GM23248 (cell line): ENCODE measurements at regions not wholly inside any gene's neighbourhood (a gene's known extent, or its start where the extent isn't known, plus 50 kb on each side); places are given as distances from the start of the nearest gene placed in this dataset.

ENCODE experiments used
- EZH2 ChIP-seq: fragments of 200-600 bp; sonication (generic); IDR thresholded peaks from 2 replicates; pipeline ENCODE4 v1.6.1; 2018; ENCODE audit warnings: antibody characterized with exemption, mild to moderate bottlenecking; ENCODE audit not compliant: insufficient read depth, poor library complexity, severe bottlenecking
- EZH2phosphoT487 ChIP-seq: fragments of 200-600 bp; sonication (generic); IDR thresholded peaks from 2 replicates; pipeline ENCODE4 v1.6.1; 2018; ENCODE audit warnings: antibody characterized with exemption, moderate library complexity, mild to moderate bottlenecking, low read depth; ENCODE audit not compliant: insufficient read depth

DNA sequence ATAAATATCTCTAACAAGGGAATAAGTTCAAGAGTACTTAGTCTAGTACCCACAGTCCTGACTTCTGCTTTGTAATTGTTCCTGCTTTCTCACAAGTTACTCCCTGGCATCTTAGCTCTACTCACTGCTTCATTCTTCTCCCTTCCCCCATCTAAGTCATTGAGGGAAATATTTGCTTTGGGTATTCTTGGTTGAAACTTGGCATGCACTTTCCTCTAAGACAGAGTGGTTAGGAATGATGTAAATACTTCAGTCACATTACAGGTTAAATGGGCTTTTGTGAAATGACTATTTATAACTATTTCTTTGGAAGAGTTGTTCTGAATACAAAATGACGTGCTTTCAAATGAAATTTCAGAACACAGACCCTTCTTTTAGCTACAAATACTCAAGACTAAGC lies 67.7 kb upstream of the PLEKHG1 start:
- TF ChIP-seq EZH2 = no peak
- no peak for TF ChIP-seq EZH2phosphoT487
